ENCODE measurements at regions not wholly inside any gene's neighbourhood (a gene's known extent, or its start where the extent isn't known, plus 50 kb on each side); places are given as distances from the start of the nearest gene placed in this dataset.

DNA sequence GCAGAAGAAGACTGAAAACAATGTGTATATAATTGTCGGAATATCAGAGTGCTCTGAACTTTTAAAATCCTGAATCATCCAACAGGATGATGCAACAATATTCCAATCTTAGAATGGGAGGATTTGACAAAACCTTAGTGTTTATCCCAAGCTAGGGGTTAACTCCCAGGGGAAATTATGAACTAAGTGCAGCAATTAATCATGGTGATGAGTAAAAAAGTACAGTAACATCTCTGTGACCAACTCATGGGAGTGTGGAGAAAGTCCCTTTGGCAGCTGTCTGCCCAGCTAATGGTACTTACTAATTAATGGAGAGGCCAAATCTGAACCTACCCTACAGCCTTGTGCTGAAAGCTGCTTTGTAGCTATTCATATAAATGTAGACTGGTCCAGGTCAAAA lies 257.6 kb upstream of the DDX53 start:
- Histone ChIP-seq H3K27ac (ENCODE audit: low read length) (no peak overlapping the region), H3K27me3 (ENCODE audit: insufficient read depth, low read depth, low read length) (no peaks in the 10 kb centered on the region), H3F3A (ENCODE audit: insufficient read depth, low read length, poor library complexity, severe bottlenecking) (no peaks in the 10 kb centered on the region), H3K9me3 (ENCODE audit: low read length) (no peaks in the 10 kb centered on the region), H3K9me2 (ENCODE audit: insufficient read depth, low read length) (no peaks in the 10 kb centered on the region), H3K4me2 (ENCODE audit: low read length) (no peak overlapping the region), H3K36me3 (ENCODE audit: insufficient read depth, low read length) (no peaks in the 10 kb centered on the region), H3K79me2 (replicated peaks; ENCODE audit: insufficient read depth, low read length) (no peaks in the 10 kb centered on the region), H4K20me1 (ENCODE audit: insufficient read depth) (no peaks in the 10 kb centered on the region), H3K9ac (ENCODE audit: low read length) (no peak overlapping the region), H2AFZ (ENCODE audit: low read depth, low read length) (no peak overlapping the region), H3K4me3 (ENCODE audit: low read length) (no peak overlapping the region)
- no peak for TF ChIP-seq TAF1 (IDR thresholded peaks at IDR 0.05; ENCODE audit: low read depth)
- TF ChIP-seq EZH2 (IDR thresholded peaks at IDR 0.05; ENCODE audit: borderline replicate concordance, insufficient read depth, low read length, poor library complexity, severe bottlenecking) = no peak

DNA sequence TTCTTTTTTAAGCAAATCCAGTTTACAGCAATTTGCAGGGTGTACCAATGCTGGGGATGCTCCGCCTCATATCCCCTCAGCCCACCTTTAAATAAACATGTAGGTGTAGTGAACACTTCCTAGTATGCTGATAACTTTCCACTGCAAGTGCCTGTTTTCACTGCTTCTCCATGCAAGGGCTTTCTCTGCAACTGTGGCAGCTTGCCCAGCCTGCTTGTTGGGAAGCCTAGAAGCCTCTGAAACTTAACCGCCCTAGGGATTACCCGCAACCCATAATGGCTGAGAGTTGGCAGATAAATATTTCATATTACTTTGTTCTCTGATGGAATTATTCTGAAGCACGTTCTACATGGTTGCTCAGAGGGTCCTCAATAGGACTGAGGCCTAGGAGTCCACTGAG lies 253.7 kb upstream of the DDX53 start:
- Histone ChIP-seq H3K9me2 (ENCODE audit: insufficient read depth, low read length) (no peaks in the 10 kb centered on the region), H3K27ac (ENCODE audit: low read length) (no peak overlapping the region), H4K20me1 (ENCODE audit: insufficient read depth) (no peaks in the 10 kb centered on the region), H3F3A (ENCODE audit: insufficient read depth, low read length, poor library complexity, severe bottlenecking) (no peaks in the 10 kb centered on the region), H3K79me2 (replicated peaks; ENCODE audit: insufficient read depth, low read length) (no peaks in the 10 kb centered on the region), H3K27me3 (ENCODE audit: insufficient read depth, low read depth, low read length) (no peaks in the 10 kb centered on the region), H3K9me3 (ENCODE audit: low read length) (no peaks in the 10 kb centered on the region), H3K36me3 (ENCODE audit: insufficient read depth, low read length) (no peaks in the 10 kb centered on the region), H3K4me3 (ENCODE audit: low read length) (no peak overlapping the region), H3K4me2 (ENCODE audit: low read length) (no peak overlapping the region), H2AFZ (ENCODE audit: low read depth, low read length) (no peak overlapping the region), H3K9ac (ENCODE audit: low read length) (no peak overlapping the region)
- TF ChIP-seq, protein P1, sequence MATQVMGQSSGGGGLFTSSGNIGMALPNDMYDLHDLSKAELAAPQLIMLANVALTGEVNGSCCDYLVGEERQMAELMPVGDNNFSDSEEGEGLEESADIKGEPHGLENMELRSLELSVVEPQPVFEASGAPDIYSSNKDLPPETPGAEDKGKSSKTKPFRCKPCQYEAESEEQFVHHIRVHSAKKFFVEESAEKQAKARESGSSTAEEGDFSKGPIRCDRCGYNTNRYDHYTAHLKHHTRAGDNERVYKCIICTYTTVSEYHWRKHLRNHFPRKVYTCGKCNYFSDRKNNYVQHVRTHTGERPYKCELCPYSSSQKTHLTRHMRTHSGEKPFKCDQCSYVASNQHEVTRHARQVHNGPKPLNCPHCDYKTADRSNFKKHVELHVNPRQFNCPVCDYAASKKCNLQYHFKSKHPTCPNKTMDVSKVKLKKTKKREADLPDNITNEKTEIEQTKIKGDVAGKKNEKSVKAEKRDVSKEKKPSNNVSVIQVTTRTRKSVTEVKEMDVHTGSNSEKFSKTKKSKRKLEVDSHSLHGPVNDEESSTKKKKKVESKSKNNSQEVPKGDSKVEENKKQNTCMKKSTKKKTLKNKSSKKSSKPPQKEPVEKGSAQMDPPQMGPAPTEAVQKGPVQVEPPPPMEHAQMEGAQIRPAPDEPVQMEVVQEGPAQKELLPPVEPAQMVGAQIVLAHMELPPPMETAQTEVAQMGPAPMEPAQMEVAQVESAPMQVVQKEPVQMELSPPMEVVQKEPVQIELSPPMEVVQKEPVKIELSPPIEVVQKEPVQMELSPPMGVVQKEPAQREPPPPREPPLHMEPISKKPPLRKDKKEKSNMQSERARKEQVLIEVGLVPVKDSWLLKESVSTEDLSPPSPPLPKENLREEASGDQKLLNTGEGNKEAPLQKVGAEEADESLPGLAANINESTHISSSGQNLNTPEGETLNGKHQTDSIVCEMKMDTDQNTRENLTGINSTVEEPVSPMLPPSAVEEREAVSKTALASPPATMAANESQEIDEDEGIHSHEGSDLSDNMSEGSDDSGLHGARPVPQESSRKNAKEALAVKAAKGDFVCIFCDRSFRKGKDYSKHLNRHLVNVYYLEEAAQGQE (IDR thresholded peaks at IDR 0.05; ENCODE audit: borderline replicate concordance) = no peak
- TF ChIP-seq RAD21 (conservative IDR thresholded peaks at IDR 0.05) (no peak), CTCF (IDR thresholded peaks at IDR 0.05; ENCODE audit: poor library complexity, severe bottlenecking) (no peak), POLR2AphosphoS5 (IDR thresholded peaks at IDR 0.05) (no peak), TAF1 (IDR thresholded peaks at IDR 0.05; ENCODE audit: low read depth) (no peak), MXI1 (conservative IDR thresholded peaks at IDR 0.05; ENCODE audit: poor library complexity, severe bottlenecking) (no peak), EZH2 (IDR thresholded peaks at IDR 0.05; ENCODE audit: borderline replicate concordance, insufficient read depth, low read length, poor library complexity, severe bottlenecking) (no peak), SMC3 (conservative IDR thresholded peaks at IDR 0.05; ENCODE audit: poor library complexity) (no peak), EP300 (conservative IDR thresholded peaks at IDR 0.05; ENCODE audit: poor library complexity, severe bottlenecking) (no peak)

Measured in neural cell (in vitro differentiated cells).